Tibial nerve (tissue), 4 donors: ENCODE measurements at regions not wholly inside any gene's neighbourhood (a gene's known extent, or its start where the extent isn't known, plus 50 kb on each side); places are given as distances from the start of the nearest gene placed in this dataset.
"Not testable (repeated sequence)": the region's sequence is repeated elsewhere in the genome, so short reads cannot be mapped to it uniquely, and the experiment has no call there.

Experiments used
- DNase-seq, 2 donors: peaks; one replicate each; pipeline ENCODE4 v3.0.0-alpha.2; 2019; ENCODE audit warnings: low spot score in 2 of 2
- H3K27ac ChIP-seq, 4 donors: fragments of 200-600 bp; sonication (generic) in 3 of 4; one replicate each; pipeline ENCODE4 v1.5.1; 2017 to 2019; ENCODE audit warnings: mild to moderate bottlenecking in 1 of 4
- H3K27me3 ChIP-seq, 2 donors: fragments of 200-600 bp; sonication (generic) in 1 of 2; one replicate each; pipeline versions ENCODE4 v1.5.1 to v1.6.0; 2017 to 2019
- H3K36me3 ChIP-seq, 3 donors: fragments of 200-600 bp; sonication (generic); one replicate each; pipeline ENCODE4 v1.5.1; 2018 to 2019
- H3K4me1 ChIP-seq, 4 donors: fragments of 200-600 bp; sonication (generic) in 3 of 4; one replicate each; pipeline ENCODE4 v1.5.1; 2017 to 2019
- H3K4me3 ChIP-seq, 4 donors: fragments of 200-600 bp; sonication (generic) in 3 of 4; one replicate each; pipeline ENCODE4 v1.5.1; 2017 to 2019; ENCODE audit warnings: mild to moderate bottlenecking in 1 of 4, moderate library complexity in 1 of 4
- H3K9me3 ChIP-seq, 4 donors: fragments of 200-600 bp; sonication (generic) in 3 of 4; one replicate each; pipeline ENCODE4 v1.5.1; 2017 to 2019
- EP300 ChIP-seq, 2 donors: sonication (generic); formaldehyde crosslinking; IDR thresholded peaks; one replicate each; pipeline ENCODE4 v1.6.1; 2017; ENCODE audit warnings: antibody characterized with exemption in 2 of 2, mild to moderate bottlenecking in 1 of 2
- POLR2A ChIP-seq, 2 donors: fragments of 450-650 bp; IDR thresholded peaks; one replicate each; pipeline ENCODE4 v1.6.1; 2017; ENCODE audit warnings: antibody characterized with exemption in 2 of 2, mild to moderate bottlenecking in 2 of 2, moderate library complexity in 2 of 2
- WGBS, 2 donors: methylation state at CpG; one replicate each; pipeline ENCODE4 v1.1.5; 2018; 5-methylcytosine and 5-hydroxymethylcytosine counted together
- TF ChIP-seq, protein P1 (sequence below), 5 experiments: fragments of 200-600 bp in 3 of 5; fragments of 450-650 bp in 2 of 5; sonication (generic) in 3 of 5; IDR thresholded peaks; one replicate each; pipeline ENCODE4 v1.5.1; 2016 to 2019; ENCODE audit warnings: antibody characterized with exemption in 5 of 5, mild to moderate bottlenecking in 3 of 5, moderate library complexity in 2 of 5

DNA sequence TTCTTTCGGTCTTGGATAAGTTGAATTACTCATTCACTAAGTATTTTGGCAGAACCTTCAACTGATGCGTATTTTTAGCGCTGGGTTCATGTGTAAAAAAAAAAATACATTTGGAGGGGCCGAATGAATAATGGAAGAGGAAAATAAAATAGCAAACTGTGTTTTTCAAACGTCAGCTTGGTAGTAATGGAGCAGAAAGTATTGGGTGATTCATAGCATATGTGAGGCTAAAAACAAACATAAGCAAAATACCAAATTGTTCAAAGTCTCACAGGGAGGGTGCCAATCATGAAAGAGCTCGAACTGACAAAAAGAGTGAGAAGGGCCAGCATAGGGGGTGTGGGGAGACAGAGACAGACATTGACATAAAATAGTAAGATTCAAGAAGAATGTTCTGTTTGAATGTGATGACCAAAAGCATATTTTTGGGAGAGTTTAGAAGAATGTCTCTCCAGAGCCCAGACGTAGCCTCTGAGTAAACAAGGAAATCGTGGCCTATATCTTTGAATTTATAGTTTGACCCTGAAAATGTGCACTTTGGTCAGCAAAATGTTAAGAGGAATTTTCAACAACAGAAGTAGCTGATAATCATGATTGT, 174.9 kb upstream of the HMHB1 start:
- H3K4me1 ChIP-seq, result peaks cover 0 to 8% (median 3%) of the 10 kb centered on the region in 4 donors
- H3K4me3 ChIP-seq, result no peak overlapping the region
- no peak for DNase-seq
- TF ChIP-seq EP300 (IDR thresholded peaks at IDR 0.05), result no peak
- TF ChIP-seq, protein P1, sequence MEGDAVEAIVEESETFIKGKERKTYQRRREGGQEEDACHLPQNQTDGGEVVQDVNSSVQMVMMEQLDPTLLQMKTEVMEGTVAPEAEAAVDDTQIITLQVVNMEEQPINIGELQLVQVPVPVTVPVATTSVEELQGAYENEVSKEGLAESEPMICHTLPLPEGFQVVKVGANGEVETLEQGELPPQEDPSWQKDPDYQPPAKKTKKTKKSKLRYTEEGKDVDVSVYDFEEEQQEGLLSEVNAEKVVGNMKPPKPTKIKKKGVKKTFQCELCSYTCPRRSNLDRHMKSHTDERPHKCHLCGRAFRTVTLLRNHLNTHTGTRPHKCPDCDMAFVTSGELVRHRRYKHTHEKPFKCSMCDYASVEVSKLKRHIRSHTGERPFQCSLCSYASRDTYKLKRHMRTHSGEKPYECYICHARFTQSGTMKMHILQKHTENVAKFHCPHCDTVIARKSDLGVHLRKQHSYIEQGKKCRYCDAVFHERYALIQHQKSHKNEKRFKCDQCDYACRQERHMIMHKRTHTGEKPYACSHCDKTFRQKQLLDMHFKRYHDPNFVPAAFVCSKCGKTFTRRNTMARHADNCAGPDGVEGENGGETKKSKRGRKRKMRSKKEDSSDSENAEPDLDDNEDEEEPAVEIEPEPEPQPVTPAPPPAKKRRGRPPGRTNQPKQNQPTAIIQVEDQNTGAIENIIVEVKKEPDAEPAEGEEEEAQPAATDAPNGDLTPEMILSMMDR (IDR thresholded peaks at IDR 0.05), result no peak
- no peaks in the 10 kb centered on the region for H3K27me3 ChIP-seq
- H3K9me3 ChIP-seq, result no peaks in the 10 kb centered on the region
- H3K36me3 ChIP-seq, result no peaks in the 10 kb centered on the region
- H3K27ac ChIP-seq, result peak overlapping the region in 1 of 4 donors; percentile 2
- WGBS, 2 donors, result 30% methylated on average over 8 of the region's 8 CpGs

DNA sequence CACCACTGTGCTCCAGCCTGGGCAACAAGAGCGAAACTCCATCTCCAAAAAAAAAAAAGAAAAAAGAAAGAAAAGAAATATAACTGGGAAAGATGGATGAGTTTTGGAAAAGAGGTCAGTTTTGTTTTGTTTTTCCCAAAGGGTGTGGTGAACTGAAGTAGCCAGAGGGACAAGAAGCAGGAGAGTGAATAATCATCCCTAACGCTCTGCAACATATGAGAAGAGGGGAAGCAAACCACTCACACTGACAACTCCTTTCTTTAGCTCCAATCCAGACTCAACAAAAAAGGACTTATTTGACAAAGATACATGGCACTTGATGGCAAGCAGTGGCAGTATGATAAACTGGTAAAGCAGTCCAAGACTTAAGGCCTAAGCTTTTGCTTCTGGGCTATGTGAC, 176.1 kb upstream of the HMHB1 start:
- Histone ChIP-seq H3K27ac (no peak overlapping the region), H3K27me3 (no peaks in the 10 kb centered on the region)

GRCh38 chr5:143635146-143635752, 176.7 kb upstream of the HMHB1 start:
- TF ChIP-seq POLR2A (IDR thresholded peaks at IDR 0.05) (no peak), EP300 (IDR thresholded peaks at IDR 0.05) (no peak)
- TF ChIP-seq, protein P1 (IDR thresholded peaks at IDR 0.05), result no peak
- H3K4me1 ChIP-seq, result peaks cover 0 to 2% (median 0%) of the 10 kb centered on the region in 4 donors
- no peak for DNase-seq
- H3K9me3 ChIP-seq, result no peaks in the 10 kb centered on the region
- H3K27ac ChIP-seq, result peak overlapping the region in 1 of 4 donors; percentile 34
- H3K36me3 ChIP-seq, result no peaks in the 10 kb centered on the region
- WGBS, 2 donors, result 83 to 87% methylated on average over 6 of the region's 6 CpGs
- H3K4me3 ChIP-seq, result no peak overlapping the region
- H3K27me3 ChIP-seq, result no peaks in the 10 kb centered on the region

More for the DNA sequence above, 176.1 kb upstream of the HMHB1 start:
- Histone ChIP-seq H3K4me3 (no peak overlapping the region), H3K9me3 (no peaks in the 10 kb centered on the region), H3K4me1 (peaks cover 0 to 3% (median 0%) of the 10 kb centered on the region in 4 donors), H3K36me3 (no peaks in the 10 kb centered on the region)
- DNase-seq, result no peak
- WGBS, 2 donors, result 77 to 79% methylated on average over 2 of the region's 2 CpGs
- TF ChIP-seq, protein P1 (IDR thresholded peaks at IDR 0.05), result no peak
- TF ChIP-seq POLR2A (IDR thresholded peaks at IDR 0.05), result no peak
- no peak for TF ChIP-seq EP300 (IDR thresholded peaks at IDR 0.05)

DNA sequence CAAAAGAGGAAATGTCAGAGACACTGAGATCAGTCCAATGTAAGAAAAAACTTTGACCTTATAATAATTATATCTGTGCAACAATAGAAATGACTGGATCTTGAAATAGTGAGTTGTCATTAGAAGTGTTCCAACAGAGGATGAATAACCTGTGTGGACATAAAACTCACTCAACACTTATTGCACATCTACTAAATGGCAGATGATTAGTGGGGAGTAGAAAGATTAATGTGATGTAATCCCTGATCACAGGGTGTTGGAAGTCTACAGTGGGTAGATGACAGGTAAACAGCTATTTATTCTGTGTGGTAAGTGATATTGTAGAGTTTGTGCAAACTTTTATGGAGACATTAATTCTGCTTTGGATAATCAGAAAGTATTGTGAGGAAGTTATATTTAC, 177.3 kb upstream of the HMHB1 start:
- TF ChIP-seq, protein P1 (IDR thresholded peaks at IDR 0.05), result no peak
- TF ChIP-seq POLR2A (IDR thresholded peaks at IDR 0.05), result no peak
- TF ChIP-seq EP300 (IDR thresholded peaks at IDR 0.05), result no peak
- H3K4me3 ChIP-seq, result no peak overlapping the region
- H3K27ac ChIP-seq, result no peak overlapping the region

GRCh38 chr5:143629871-143630659, 181.9 kb upstream of the HMHB1 start:
- no peak for DNase-seq
- TF ChIP-seq POLR2A (IDR thresholded peaks at IDR 0.05) (no peak), EP300 (IDR thresholded peaks at IDR 0.05) (no peak)
- TF ChIP-seq, protein P1 (IDR thresholded peaks at IDR 0.05), result no peak
- no peaks in the 10 kb centered on the region for H3K4me1 ChIP-seq
- no peaks in the 10 kb centered on the region for H3K36me3 ChIP-seq
- no peak overlapping the region for H3K27ac ChIP-seq
- H3K9me3 ChIP-seq, result no peaks in the 10 kb centered on the region
- no peaks in the 10 kb centered on the region for H3K27me3 ChIP-seq
- no peak overlapping the region for H3K4me3 ChIP-seq
- 79 to 81% methylated on average over 9 of the region's 9 CpGs for WGBS, 2 donors

More for the DNA sequence above, 177.3 kb upstream of the HMHB1 start:
- Histone ChIP-seq H3K36me3 (no peaks in the 10 kb centered on the region), H3K4me1 (peaks cover 0 to 2% (median 0%) of the 10 kb centered on the region in 4 donors), H3K9me3 (no peaks in the 10 kb centered on the region), H3K27me3 (no peaks in the 10 kb centered on the region)
- no peak for DNase-seq

DNA sequence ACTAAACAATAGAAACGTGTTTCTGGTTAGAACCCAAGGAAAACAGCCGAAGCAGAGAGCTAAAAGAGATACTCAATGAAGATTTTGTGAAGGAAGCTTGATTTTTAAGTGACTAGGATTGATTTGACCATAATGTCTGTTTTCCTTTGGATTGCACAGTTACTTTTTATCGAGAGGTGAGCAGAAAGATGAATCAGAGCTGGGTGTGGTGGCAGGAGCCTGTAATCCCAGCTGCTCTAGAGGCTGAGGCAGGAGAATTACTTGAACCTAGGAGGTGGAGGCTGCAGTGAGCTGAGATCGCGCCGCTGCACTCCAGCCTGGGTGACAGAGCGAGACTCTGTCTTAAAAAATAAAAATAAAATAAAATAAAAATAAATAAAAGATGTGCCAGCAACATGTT, 186.9 kb upstream of the HMHB1 start:
- not testable (repeated sequence) for H3K4me3 ChIP-seq, H3K27me3 ChIP-seq, DNase-seq, H3K27ac ChIP-seq, H3K4me1 ChIP-seq, H3K9me3 ChIP-seq, H3K36me3 ChIP-seq
- WGBS, 2 donors, result 80 to 85% methylated on average over 7 of the region's 7 CpGs
